CD14-positive monocyte (primary cell): ENCODE measurements at regions not wholly inside any gene's neighbourhood (a gene's known extent, or its start where the extent isn't known, plus 50 kb on each side); places are given as distances from the start of the nearest gene placed in this dataset.

Experiments
- DNase-seq, 3 donors: peaks; one replicate each; pipeline ENCODE4 v3.0.0-alpha.2; 2011 to 2022
- H2AFZ ChIP-seq: 2 replicates; pipeline ENCODE4 v1.6.0; 2012; ENCODE audit warnings: mild to moderate bottlenecking, low read depth, low read length, inconsistent platforms; ENCODE audit not compliant: insufficient read depth, poor library complexity, severe bottlenecking
- H3K27ac ChIP-seq, 2 donors: 1 replicate in 1 of 2; 2 replicates in 1 of 2; pipeline ENCODE4 v1.5.1; 2012 to 2013; ENCODE audit warnings: low read length in 2 of 2, control low read depth in 1 of 2, inconsistent platforms in 1 of 2, low read depth in 1 of 2, mild to moderate bottlenecking in 1 of 2
- H3K27me3 ChIP-seq, 2 donors: one replicate each; pipeline versions ENCODE4 v1.6.0 to v1.6.1; 2011 to 2013; ENCODE audit warnings: low read length in 2 of 2; ENCODE audit not compliant: control insufficient read depth in 2 of 2, insufficient read depth in 2 of 2
- H3K36me3 ChIP-seq, 2 donors: replicated peaks in 1 of 2; 1 replicate in 1 of 2; 2 replicates in 1 of 2; pipeline versions ENCODE4 v1.5.1 to v1.6.1; 2012 to 2013; ENCODE audit warnings: low read length in 2 of 2, control low read depth in 1 of 2, inconsistent platforms in 1 of 2, mild to moderate bottlenecking in 1 of 2; ENCODE audit not compliant: insufficient read depth in 2 of 2, control insufficient read depth in 1 of 2
- H3K4me1 ChIP-seq, 2 donors: 1 replicate in 1 of 2; 2 replicates in 1 of 2; pipeline versions ENCODE4 v1.5.1 to v1.6.1; 2012 to 2013; ENCODE audit warnings: low read length in 2 of 2, control low read depth in 1 of 2, inconsistent platforms in 1 of 2, mild to moderate bottlenecking in 1 of 2, moderate library complexity in 1 of 2; ENCODE audit not compliant: insufficient read depth in 2 of 2, control insufficient read depth in 1 of 2
- H3K4me2 ChIP-seq: replicated peaks from 2 replicates; pipeline ENCODE3; 2012; ENCODE audit warnings: low read length, moderate library complexity, mild to moderate bottlenecking; ENCODE audit not compliant: poor library complexity, severe bottlenecking; ENCODE audit errors: extremely low read depth
- H3K4me3 ChIP-seq, 3 experiments: fragments of 200-600 bp in 1 of 3; sonication (generic) in 1 of 3; replicated peaks in 1 of 3; 1 replicate in 2 of 3; 2 replicates in 1 of 3; pipeline ENCODE4 v1.5.1; 2011 to 2013; ENCODE audit warnings: low read length in 3 of 3, mild to moderate bottlenecking in 3 of 3, control low read depth in 2 of 3, low read depth in 2 of 3, inconsistent platforms in 1 of 3, moderate library complexity in 1 of 3
- H3K79me2 ChIP-seq: 2 replicates; pipeline ENCODE4 v1.6.0; 2012; ENCODE audit warnings: mild to moderate bottlenecking, control low read depth, inconsistent platforms, low read length, moderate library complexity; ENCODE audit not compliant: insufficient read depth
- H3K9ac ChIP-seq: 2 replicates; pipeline ENCODE4 v1.6.0; 2017; ENCODE audit warnings: low read length, mild to moderate bottlenecking; ENCODE audit not compliant: insufficient read depth, poor library complexity, severe bottlenecking
- H3K9me3 ChIP-seq, 2 donors: replicated peaks in 1 of 2; 1 replicate in 1 of 2; 2 replicates in 1 of 2; pipeline versions ENCODE4 v1.5.1 to v1.6.1; 2012 to 2013; ENCODE audit warnings: low read length in 2 of 2, control low read depth in 1 of 2; ENCODE audit not compliant: control insufficient read depth in 1 of 2, insufficient read depth in 1 of 2
- H4K20me1 ChIP-seq: 2 replicates; pipeline ENCODE4 v1.6.0; 2012; ENCODE audit warnings: mild to moderate bottlenecking, low read length, control low read depth, moderate library complexity; ENCODE audit not compliant: insufficient read depth
- H3K27ac Mint-ChIP-seq, 7 donors: one replicate each; pipeline ENCODE4 v1.8.0; 2020; ENCODE audit warnings: mild to moderate bottlenecking in 7 of 7, mixed read lengths in 7 of 7, moderate library complexity in 6 of 7, inconsistent platforms in 2 of 7
- H3K27me3 Mint-ChIP-seq, 3 donors: one replicate each; pipeline ENCODE4 v1.8.0; 2021 to 2022; ENCODE audit warnings: low read depth in 3 of 3, mild to moderate bottlenecking in 3 of 3, mixed read lengths in 3 of 3, moderate library complexity in 3 of 3, inconsistent platforms in 1 of 3
- H3K36me3 Mint-ChIP-seq, 2 donors: one replicate each; pipeline ENCODE4 v1.8.0; 2020; ENCODE audit warnings: mixed read lengths in 2 of 2, inconsistent platforms in 1 of 2, mild to moderate bottlenecking in 1 of 2
- H3K4me1 Mint-ChIP-seq: one replicate; pipeline ENCODE4 v1.8.0; 2020; ENCODE audit warnings: mild to moderate bottlenecking, mixed read lengths
- H3K4me3 Mint-ChIP-seq, 2 donors: one replicate each; pipeline ENCODE4 v1.8.0; 2020; ENCODE audit warnings: mild to moderate bottlenecking in 2 of 2, mixed read lengths in 2 of 2, moderate library complexity in 1 of 2
- H3K9me3 Mint-ChIP-seq, 7 donors: one replicate each; pipeline ENCODE4 v1.8.0; 2020 to 2022; ENCODE audit warnings: mixed read lengths in 7 of 7, mild to moderate bottlenecking in 6 of 7, moderate library complexity in 6 of 7, inconsistent platforms in 2 of 7
- WGBS: methylation state at CpG from one replicate; pipeline ENCODE4 v1.1.5; 2013; ENCODE audit warnings: missing lambda C conversion rate; ENCODE audit not compliant: insufficient coverage; 5-methylcytosine and 5-hydroxymethylcytosine counted together
- intact Hi-C, 2 donors: fragments of 100-400 bp; cut with micrococcal nuclease; formaldehyde crosslinking; loops; one replicate each; pipeline versions ENCODE4 v1.15.0 to v1.15.1; 2023
- TF ChIP-seq, protein P1 (sequence below): fragments of 200-600 bp; IDR thresholded peaks from one replicate; pipeline ENCODE4 v1.8.0; 2022; ENCODE audit warnings: antibody characterized with exemption, mild to moderate bottlenecking

DNA sequence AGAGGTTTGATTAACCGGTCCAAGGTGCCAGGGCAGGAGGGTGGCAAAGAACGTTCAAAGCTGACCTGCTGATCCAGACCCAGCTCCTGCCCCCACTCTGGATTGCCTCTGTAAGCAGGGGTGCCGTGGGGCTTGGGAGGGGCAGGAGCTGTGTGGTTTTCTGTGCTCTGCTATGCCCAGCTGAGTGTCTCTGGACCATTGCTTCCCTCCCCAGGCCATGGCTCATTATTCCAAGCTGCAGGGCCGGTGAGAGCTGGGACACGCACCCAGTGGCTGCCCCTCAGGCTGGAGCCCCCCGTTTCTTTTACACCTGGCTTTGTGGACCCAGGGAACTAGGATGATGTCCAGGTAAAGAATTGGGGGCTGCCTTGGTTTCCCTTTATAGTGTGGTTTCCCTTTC is 238.4 kb upstream of the HS6ST1 start:
- peaks cover 34% of the 10 kb centered on the region for H3K4me1 Mint-ChIP-seq
- no peaks in the 10 kb centered on the region for H3K27me3 ChIP-seq
- TF ChIP-seq, protein P1, sequence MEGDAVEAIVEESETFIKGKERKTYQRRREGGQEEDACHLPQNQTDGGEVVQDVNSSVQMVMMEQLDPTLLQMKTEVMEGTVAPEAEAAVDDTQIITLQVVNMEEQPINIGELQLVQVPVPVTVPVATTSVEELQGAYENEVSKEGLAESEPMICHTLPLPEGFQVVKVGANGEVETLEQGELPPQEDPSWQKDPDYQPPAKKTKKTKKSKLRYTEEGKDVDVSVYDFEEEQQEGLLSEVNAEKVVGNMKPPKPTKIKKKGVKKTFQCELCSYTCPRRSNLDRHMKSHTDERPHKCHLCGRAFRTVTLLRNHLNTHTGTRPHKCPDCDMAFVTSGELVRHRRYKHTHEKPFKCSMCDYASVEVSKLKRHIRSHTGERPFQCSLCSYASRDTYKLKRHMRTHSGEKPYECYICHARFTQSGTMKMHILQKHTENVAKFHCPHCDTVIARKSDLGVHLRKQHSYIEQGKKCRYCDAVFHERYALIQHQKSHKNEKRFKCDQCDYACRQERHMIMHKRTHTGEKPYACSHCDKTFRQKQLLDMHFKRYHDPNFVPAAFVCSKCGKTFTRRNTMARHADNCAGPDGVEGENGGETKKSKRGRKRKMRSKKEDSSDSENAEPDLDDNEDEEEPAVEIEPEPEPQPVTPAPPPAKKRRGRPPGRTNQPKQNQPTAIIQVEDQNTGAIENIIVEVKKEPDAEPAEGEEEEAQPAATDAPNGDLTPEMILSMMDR, result no peak
- no peaks in the 10 kb centered on the region for H3K36me3 ChIP-seq
- H3K4me3 Mint-ChIP-seq, result no peak overlapping the region
- DNase-seq, result no peak
- peak overlapping the region in 5 of 7 donors; percentile 36 to 91 (median 51) for H3K27ac Mint-ChIP-seq
- no peaks in the 10 kb centered on the region for H4K20me1 ChIP-seq
- 100% methylated on average over 3 of the region's 6 CpGs for WGBS
- peaks cover 0 to 6% of the 10 kb centered on the region in 2 donors for H3K36me3 Mint-ChIP-seq
- H3K4me3 ChIP-seq, result no peak overlapping the region
- H3K9me3 Mint-ChIP-seq, result peaks cover 0 to 6% (median 4%) of the 10 kb centered on the region in 7 donors
- intact Hi-C loops, result no loop called here
- H3K4me1 ChIP-seq, result peaks cover 22 to 26% of the 10 kb centered on the region in 2 donors
- H3K27ac ChIP-seq, result peak overlapping the region; percentile 38 to 60
- no peaks in the 10 kb centered on the region for H3K79me2 ChIP-seq
- peaks cover 0 to 5% of the 10 kb centered on the region in 2 donors for H3K9me3 ChIP-seq
- no peak overlapping the region for H3K4me2 ChIP-seq
- no peak overlapping the region for H2AFZ ChIP-seq
- H3K27me3 Mint-ChIP-seq, result peaks cover 1 to 2% (median 1%) of the 10 kb centered on the region in 3 donors
- no peak overlapping the region for H3K9ac ChIP-seq

GRCh38 chr2:128557831-128558241 is 239.2 kb upstream of the HS6ST1 start:
- Mint-ChIP-seq H3K9me3 (peaks cover 0 to 6% (median 4%) of the 10 kb centered on the region in 7 donors), H3K27ac (peak overlapping the region; percentile 46 to 91 (median 86)), H3K27me3 (peaks cover 1 to 2% (median 1%) of the 10 kb centered on the region in 3 donors), H3K4me1 (peaks cover 34% of the 10 kb centered on the region), H3K36me3 (peaks cover 0 to 6% of the 10 kb centered on the region in 2 donors), H3K4me3 (peak overlapping the region in 1 of 2 donors; percentile 62)
- Histone ChIP-seq H3K4me3 (peak overlapping the region in 1 of 3 experiments; percentile 5), H3K36me3 (no peaks in the 10 kb centered on the region), H2AFZ (no peak overlapping the region), H3K27ac (peak overlapping the region in 1 of 2 donors; percentile 60), H4K20me1 (no peaks in the 10 kb centered on the region), H3K4me1 (peaks cover 22 to 26% of the 10 kb centered on the region in 2 donors), H3K9me3 (peaks cover 0 to 5% of the 10 kb centered on the region in 2 donors), H3K4me2 (peak overlapping the region; percentile 22), H3K9ac (no peak overlapping the region), H3K79me2 (no peaks in the 10 kb centered on the region), H3K27me3 (no peaks in the 10 kb centered on the region)
- TF ChIP-seq, protein P1, result no peak
- DNase-seq, result peak; percentile 39 to 58 (median 43)
- intact Hi-C loops, result no loop called here
- no CpG with 5 or more reads among the region's 4 CpGs for WGBS
